NCI-H345 (cell line): ENCODE measurements at regions not wholly inside any gene's neighbourhood (a gene's known extent, or its start where the extent isn't known, plus 50 kb on each side); places are given as distances from the start of the nearest gene placed in this dataset.

ENCODE experiments used
- DNase-seq: peaks from one replicate; lab custom pipeline; 2025; lab: John Stamatoyannopoulos, UW

DNA sequence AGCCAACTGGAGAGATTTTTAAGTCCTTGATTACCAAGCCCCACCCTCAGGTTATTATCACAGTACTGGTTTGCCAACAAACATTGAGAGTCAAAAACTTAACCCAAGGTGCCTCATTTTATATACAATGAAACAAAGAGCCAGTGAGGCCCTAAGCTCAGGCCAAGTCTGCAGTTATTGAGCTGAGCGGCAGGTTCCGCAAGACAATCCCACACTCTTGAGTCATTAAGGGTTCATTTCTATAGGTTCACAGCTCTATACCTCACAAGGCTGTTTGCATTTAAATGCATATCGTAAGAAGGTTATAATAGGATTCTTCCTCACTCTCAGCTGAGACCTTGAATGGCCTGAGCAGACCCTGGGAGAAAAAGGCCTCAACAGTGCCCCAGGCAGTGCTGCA, 268.4 kb upstream of the RGPD4 start:
- DNase-seq, result no peak

DNA sequence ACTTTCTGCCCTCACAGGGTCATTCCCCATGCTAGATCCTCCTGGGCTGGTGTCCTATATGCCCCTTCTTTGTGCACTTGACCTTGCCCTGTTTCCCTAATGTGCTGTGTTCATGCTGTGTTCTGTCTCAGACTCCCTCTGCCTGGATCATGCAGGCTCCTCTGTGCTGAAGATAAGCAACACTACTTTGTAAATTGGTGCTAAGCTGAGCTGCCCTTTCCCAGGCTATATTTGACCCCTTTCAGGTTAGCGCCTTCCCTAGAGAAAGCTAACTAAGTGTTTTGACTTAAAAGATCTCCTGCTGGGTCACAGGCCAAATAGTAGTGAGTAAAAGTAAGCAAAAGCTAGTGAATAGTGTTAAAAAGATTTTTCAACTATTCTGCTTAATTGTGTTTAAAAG, 257.2 kb upstream of the RGPD4 start:
- DNase-seq, result no peak

DNA sequence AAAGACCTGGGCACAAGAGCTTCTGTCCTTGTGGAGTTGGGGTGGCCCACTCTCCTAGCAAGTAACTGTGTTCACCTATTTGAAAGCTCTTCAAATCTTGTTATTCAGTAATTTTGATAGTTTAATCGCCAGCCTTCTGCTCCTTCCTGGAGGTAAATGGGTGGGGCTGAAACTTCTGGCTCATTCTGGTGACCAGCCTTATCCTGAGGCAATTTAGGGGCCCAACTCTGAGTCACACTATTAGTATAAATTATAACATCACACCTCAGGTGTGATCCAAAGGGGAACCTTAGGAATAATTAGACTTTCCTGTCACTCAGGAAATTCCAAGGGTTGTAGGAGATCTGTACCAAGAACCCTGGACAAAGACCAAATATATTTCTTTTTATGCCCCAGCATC, 255.8 kb upstream of the RGPD4 start:
- no peak for DNase-seq

DNA sequence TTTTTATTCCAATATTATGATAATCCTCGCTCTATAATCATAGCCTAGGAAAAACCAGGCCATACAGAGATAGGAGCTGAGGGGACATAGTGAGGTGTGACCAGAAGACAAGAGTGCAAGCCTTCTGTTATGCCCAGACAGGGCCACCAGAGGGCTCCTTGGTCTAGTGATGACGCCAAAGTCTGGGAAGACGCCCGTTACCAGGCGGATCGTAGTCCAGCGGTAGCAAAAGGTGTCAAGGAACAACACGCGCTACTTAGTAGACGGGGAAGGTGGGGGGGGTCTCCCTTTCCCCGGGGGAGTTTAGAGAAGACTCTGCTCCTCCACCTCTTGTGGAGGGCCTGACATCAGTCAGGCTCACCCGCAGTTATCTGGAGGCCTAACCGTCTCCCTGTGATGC, 253.8 kb upstream of the RGPD4 start:
- DNase-seq, result peak; percentile 11

DNA sequence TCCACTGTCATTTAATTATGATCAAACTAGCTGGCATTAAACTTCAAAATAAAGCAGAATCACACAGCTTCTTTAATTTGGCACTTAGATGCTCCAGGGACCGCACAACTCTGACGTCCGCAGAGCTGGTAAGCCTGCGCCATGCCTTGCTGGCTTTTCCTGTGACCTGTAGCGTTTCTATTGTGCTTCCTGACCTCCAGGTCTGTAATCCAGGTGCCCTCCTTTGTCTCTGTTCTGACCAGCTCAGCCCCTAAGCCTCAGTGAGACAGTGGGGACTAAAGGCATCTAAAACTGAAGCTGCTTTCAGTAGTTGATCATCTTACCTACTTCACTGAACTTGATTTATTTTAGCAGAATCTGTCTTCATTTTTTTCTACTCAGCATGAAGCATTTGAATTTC, 249.7 kb upstream of the RGPD4 start:
- DNase-seq, result no peak

DNA sequence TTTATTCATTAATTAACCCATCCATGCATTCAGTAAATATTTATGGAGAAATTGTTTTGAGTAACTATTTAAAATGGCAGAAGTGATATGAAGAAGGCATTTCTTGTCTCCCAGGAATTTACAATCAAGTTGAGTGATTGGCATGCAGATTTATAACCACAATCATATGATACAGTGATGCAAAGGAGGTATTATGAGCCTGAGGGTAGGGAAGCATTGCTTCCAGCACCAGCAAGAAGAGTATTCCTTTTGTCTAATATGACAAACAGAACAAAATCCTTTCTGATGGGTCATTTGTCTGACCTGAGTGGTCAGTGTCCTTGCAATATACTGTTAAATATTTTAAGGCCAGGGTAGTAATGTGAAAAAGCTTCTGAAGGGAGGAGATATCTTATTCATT, 244.2 kb upstream of the RGPD4 start:
- DNase-seq, result no peak

DNA sequence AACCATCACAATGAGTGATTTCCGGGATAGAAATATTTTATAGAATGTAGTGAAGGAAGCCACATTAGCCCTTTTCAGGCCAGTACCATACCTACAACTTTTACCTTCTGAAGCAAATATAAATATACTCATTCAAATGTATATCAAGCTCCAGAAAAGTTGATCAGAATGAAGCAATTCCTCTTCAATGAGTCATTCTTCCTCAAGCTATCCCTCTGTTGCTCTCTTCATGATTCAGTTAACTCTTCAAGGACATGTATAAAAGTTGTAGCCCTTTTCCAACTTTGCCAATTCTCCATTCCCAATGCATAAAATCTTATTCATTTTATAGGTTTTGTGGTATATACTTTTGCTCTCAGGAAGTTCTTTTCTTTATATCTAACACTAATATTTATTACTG, 242.1 kb upstream of the RGPD4 start:
- no peak for DNase-seq

DNA sequence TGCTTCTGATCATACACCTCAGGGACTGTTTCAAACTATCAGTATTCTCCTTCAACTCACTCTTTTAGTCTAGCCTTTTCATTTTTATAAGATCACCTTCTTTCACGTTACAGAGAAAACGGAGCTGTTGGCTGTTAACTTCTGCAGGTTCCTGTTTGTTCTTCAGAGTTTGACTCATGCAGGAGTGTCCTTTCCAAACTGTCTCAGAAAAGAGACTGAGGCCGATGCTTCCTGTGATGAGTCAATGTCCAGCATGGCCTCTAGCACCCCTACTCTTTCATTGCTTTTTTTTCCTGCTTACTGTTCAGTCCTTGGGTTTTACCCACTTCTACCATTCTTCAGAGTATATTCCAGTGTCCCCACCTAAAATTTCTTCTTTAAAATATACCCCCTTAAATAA, 240.8 kb upstream of the RGPD4 start:
- no peak for DNase-seq

DNA sequence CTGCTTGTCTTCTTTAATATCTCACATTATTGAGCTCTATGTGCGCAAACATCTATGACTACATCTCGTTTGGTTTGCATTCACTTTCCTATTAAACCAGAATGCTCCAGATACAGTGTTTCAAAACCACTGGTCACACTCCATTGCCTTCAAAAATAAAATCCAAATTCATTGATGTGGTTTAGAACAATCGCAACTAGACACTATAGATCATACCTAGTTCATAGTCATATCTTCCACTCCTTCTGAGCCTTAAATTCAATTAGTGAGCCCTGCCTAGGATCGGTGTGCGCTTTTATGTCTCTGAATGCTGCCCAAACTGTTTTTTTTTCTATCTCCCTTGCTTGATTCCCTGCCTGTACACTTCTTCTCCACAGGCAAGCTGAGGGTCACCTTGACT, 238.5 kb upstream of the RGPD4 start:
- DNase-seq, result peak; percentile 20

DNA sequence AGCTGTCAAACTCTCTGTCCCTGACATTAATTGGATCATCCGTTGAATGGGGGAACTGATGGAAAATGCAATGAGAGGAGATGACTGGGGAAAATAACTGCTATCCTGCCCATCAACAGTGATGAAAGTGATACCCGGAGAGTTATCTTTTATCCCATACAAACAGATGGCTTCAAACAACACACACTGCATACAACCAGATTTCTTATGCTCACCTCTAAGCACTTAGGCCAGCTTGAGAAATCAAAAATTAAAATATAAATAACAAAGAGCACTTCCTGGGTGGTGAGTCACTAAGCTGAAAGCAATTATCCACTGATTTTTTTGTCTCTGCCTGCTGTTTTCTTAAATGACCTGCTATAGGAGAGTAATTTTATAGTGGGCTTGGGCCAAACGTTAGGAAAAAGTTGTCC, 237.6 kb upstream of the RGPD4 start:
- peak; percentile 80 for DNase-seq

DNA sequence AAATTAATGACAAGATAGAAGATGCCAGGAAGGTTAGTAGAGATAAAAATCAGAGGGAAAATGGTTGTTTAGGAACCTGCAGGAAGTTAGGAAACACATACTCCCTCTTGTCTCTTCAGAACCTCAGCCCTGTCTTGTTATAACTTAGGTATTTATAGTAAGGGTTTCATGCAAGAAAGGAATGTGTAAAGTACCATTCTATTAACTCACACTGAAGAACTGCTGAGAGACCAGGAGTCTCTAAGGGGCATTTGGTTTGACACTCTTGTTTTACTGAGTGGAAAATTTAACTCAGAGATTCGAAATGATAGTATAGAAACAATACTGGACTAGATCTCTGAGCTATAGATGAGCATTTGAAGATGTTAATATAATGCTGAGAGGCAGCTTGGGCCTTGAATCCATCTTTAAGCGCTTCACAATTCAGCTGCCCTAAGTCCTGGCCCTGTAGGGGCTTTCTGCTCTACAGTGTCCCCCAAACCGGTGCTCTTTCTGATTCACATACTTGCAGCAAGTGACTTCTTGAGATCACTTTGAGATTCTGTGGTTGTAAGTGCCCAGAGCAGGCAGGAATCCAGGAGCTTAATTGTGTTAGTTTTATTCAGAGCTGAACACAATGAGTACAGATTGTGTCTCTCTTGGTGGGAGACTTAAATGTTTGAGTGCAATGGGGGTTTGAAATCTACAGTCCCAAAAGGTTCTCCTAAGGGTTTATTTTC, 235.0 kb upstream of the RGPD4 start:
- no peak for DNase-seq

DNA sequence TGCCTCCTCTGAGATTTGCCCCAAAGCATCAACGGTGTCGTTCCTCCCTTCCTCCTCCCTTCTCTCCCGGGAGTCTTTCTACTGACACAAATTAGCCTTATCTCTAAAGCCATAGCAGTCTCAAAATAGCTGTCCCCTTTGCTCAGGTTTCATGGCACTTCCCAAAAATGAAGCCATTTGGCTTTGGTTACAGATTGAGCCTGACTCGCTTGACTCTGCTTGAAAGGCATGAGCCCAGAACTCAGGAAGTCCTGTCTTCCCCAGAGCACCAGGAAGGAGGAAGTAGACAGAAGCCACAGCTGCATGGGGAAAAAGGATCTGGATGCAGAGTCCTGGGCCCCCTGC, 234.4 kb upstream of the RGPD4 start:
- DNase-seq, result no peak

DNA sequence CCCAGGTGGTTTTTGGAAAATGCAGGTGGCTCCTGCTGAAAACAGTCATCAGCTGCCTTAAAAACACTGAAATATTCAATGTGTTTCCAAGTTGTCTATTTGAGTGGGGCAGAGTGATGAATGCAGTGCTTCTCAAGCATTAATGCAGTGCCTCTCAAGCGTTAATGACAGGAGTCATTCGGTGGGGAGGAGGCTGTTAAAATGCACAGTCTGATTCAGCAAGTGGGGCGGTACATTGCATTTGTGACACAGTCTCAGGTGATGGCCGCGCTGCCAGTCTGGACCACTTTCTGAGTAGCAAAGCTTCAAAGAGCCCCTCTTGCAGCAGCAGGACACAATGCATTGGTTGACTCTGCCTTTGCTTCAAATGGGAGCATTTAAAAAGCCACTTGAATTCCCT, 231.4 kb upstream of the RGPD4 start:
- peak; percentile 53 for DNase-seq

DNA sequence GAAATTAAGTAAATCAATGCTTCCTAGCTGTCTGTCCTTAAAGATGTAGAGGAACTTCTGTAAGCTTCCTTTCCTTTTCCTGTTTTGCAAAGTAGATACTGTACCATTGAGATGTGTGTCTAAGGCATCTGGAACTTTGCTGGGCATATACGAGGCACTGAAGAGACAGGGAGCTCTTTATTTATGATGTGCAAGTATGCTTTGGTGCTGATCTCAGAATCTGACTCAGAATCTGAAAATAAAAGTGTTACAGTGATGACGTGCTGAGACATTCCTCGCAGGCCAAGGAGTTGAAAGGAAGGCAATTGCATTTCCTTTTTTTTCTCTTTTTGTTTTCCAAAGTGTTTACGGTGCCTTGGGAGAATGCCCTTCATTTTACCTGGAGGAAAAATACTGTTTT, 230.9 kb upstream of the RGPD4 start:
- DNase-seq, result no peak

DNA sequence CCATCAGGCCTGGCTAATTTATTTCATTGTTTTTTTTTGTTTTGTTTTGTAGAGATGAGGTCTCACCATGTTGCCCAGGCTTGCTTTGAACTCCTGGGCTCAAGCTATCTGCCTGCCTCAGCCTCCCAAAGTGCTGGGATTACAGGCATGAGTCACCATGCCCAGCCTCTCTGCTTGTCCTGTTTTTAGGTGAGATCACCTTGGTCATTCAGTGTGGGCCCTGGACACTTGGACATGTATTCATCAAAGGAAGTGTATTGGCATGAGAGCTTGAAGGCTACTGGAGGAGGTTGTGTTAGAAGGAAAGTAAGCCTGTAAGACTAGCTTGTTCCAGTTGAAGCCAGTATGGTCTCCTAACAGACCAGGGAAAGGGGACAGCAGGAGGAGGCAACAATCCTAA, 229.2 kb upstream of the RGPD4 start:
- DNase-seq, result no peak

DNA sequence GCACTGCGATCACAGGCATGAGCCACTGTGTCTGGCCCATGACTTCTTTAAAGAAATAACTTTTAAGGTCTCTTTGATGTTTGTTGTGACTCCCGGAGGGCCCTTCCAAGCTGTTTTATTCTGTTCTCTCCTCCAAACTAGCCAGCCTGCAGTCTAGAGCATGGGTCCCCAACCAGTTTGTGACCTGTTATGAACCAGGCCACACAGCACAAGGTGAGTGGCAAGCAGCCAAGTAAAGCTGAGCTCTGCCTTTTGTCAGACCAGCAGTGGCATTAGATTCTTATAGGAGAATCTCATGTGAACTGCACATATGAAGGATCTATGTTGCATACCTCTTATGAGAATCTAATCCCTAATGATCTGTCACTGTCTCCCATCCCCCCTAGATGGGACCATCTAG, 223.9 kb upstream of the RGPD4 start:
- no peak for DNase-seq

DNA sequence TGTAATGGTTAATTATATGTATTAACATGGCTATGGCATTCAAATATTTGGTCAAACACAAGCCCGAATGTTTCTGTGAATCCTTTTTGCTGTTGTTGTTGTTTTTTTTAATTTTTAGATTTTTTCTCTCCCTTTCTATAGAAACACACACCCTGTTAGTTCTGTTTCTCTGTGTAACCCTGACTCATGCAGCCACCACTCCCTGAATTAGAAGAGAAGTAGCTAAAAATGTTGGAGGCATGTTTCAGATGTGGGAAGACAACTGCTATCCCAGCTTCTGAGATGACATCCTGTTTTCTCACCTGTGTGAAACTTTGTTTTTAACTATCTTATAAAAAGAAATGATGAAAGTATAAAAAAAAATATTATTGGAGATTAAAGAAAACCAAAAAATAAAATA, 219.6 kb upstream of the RGPD4 start:
- no peak for DNase-seq

DNA sequence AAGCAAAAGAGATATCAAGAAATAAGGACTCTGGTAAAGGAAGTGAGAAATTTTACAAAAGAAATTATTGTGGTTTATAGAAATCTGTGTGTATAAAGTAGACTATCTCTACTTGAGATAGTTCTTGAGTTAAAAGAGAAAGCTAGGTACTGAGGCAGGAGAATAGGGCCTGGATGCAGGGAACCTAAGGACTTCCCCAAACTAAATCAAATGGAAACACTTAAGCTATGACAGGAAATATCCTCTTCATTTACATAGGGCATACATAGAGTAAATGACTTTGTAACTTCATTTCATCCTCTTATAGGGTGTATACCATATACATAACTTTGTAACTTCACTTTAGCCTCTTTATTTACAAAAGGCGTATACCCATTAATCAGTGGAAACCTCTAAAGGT, 219.2 kb upstream of the RGPD4 start:
- DNase-seq, result no peak

DNA sequence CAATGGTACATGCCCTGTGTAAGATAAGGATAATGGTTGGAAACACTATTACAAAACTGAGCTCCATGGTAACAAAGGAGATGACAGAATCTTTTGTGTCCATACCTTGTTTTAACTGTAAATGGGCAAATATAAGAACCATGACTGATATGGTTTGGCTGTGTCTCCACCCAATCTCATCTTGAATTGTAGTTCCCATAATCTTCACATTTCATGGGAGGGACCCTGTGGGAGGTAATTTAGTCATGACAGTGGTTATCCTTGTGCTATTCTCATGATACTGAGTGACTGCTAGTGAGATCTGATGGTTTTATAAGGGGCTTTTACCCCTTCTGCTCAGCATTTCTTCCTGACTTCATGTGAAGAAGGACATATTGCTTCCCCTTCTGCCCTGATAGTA, 211.7 kb upstream of the RGPD4 start:
- DNase-seq, result no peak

DNA sequence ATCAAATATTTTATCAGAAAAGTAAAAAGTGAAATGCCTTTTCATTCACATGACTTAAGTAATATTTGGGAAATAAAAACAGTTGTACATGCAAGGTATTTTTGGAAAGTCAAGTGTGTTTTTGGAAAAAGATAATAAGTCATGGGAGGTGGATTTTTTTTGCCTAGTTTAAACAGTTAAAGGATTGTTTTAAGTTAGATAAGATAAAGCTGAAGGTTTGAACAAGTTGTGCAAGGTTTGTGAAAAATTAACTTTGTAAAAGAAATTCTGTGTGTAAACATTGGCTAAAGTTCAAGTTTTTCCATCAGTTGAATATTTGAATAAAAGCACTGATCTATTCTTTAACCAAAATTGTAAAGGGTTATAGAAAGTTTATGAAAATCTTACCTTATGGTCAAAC, 207.9 kb upstream of the RGPD4 start:
- DNase-seq, result no peak

DNA sequence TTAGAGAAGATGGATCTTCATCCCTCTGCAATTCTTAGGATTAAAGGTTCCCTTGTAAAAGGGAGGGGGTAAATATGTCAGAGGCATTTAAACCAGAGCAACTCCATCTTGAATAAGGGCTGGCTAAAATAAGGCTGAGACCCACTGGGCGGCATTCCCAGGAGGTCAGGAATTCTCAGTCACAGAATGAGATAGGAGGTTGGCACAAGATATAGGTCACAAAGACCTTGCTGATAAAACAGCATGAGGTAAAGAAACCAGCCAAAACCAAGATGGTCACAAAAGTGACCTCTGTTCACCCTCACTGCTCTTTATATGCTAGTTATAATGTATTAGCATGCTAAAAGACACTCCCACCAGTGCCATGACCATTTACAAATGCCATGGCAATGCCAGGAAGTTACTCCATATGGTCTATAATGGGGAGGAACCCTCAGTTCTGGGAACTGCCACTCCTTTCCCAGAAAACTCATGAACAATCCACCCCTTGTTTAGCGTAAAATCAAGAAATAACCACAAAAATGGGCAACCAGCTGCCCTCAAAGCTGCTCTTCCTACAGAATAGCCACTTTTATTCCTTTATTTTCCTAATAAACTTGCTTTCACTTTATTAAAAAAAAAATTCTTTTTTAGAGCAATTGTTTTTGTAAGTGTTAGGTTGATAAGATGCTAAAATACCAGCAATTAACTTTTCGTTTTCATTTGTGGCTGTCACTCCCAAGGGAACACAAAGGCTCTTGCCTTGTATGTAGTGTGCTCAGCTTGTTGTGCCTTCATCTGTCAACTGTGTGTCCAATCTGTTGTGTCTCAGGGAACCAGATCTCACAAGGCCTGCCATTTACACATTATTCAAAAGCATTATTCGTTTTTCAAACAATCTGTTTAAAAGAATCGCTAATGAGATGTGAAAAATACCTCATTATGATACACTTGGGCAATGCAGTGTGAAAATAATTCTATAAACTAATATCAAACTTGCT, 205.2 kb upstream of the RGPD4 start:
- DNase-seq, result no peak

DNA sequence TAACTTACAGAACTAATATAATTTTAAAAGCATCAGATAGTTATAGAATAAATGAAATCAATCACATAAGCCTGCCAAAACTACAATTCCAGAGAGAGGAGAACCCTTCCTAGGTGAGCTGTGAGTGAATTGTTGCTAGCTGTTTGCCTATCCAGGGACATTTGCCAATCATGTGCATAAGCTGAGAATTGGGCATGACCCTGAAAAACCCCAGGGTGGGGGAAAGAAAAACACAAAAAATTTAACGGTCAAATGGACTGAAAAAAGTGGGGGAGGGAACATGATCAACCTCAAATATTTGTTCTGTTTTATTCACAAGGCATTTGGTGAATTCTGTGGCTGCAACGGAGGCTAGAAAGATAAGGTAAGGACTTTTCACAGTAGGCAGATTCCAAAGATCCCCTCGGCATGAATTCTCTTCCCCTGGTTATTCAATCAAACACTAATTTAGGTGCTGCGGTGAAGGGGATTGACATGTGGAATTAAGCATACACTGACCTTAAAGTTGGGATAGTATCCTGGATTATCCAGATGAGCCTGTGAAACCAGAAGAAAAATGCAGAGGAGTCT, 203.9 kb upstream of the RGPD4 start:
- no peak for DNase-seq

DNA sequence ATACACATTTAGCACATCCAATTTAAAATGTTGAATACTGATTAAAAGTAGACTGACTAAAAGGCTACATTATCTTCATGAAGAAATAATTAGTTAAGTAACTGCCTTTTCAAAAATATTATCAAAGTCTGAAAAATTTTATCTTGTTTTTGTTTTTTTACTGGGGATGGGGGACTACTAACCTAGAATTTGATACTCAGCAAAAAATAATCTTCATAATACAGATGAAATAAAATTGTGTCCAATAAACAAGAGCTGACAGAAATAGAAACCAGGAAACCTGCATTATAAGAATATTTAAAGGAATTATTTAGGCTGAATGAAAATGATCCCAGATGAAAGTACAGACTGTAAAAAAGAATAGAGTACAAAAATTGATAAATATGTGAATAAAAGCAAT, 200.7 kb upstream of the RGPD4 start:
- DNase-seq, result no peak
